GM12878 (cell line): ENCODE measurements at regions not wholly inside any gene's neighbourhood (a gene's known extent, or its start where the extent isn't known, plus 50 kb on each side); places are given as distances from the start of the nearest gene placed in this dataset.

ENCODE experiments used
- ATAC-seq: fragments of 200-7000 bp; cut with Tn5 transposase; 3 replicates; pipeline ENCODE4 v1.9.1; 2020; ENCODE audit warnings: mild to moderate bottlenecking, moderate library complexity
- BruUV-seq: library from RNA; stranded (reverse); fragments of 400-500 nt; replicated peaks from 2 replicates; lab custom pipeline; 2021; lab: Mats Ljungman, UMichigan
- CTCF ChIA-PET: fragments of 300-600 bp; sonication (Branson Sonifier 250); formaldehyde crosslinking; extraction: SDS; loops from one replicate; lab custom pipeline; 2021; ENCODE audit warnings: inconsistent platforms; lab: Yijun Ruan, JAX
- POLR2A ChIA-PET: fragments of 350-600 bp; formaldehyde crosslinking; extraction: SDS; loops from one replicate; lab custom pipeline; 2021; ENCODE audit warnings: inconsistent platforms; lab: Charles Lee
- RAD21 ChIA-PET: fragments of 300-600 bp; sonication (Branson Sonifier 250); formaldehyde crosslinking; loops from one replicate; lab custom pipeline; 2023; ENCODE audit warnings: antibody characterized with exemption; ENCODE audit not compliant: unreplicated experiment; lab: Charles Lee
- SMC1A ChIA-PET: fragments of 300-600 bp; sonication (Branson Sonifier 250); formaldehyde crosslinking; loops from one replicate; lab custom pipeline; 2023; ENCODE audit not compliant: unreplicated experiment, uncharacterized antibody; lab: Charles Lee
- DNase-seq: peaks from one replicate; pipeline ENCODE4 v3.0.0-alpha.2; 2011; ENCODE audit warnings: low read depth, low spot score
- FAIRE-seq: peaks from 3 replicates; lab custom pipeline; 2011; peaks lifted over from hg19 to GRCh38; lab: Jason Lieb, UNC
- H2AFZ ChIP-seq: 2 replicates; pipeline ENCODE4 v1.6.0; 2011; ENCODE audit warnings: low read depth, low read length, control low read depth; ENCODE audit not compliant: control insufficient read depth
- H3K27ac ChIP-seq: 2 replicates; pipeline ENCODE4 v1.5.1; 2011; ENCODE audit warnings: control low read depth; ENCODE audit not compliant: control insufficient read depth, insufficient read depth
- H3K27me3 ChIP-seq, 2 experiments: replicated peaks in 1 of 2; 2 replicates each; pipeline versions ENCODE4 v1.6.0 to v1.6.1; 2011; ENCODE audit warnings: low read length in 1 of 2; ENCODE audit not compliant: control insufficient read depth in 2 of 2, insufficient read depth in 2 of 2
- H3K36me3 ChIP-seq, 2 experiments: 2 replicates each; pipeline ENCODE4 v1.5.1; 2011; ENCODE audit warnings: low read length in 1 of 2; ENCODE audit not compliant: control insufficient read depth in 2 of 2, insufficient read depth in 2 of 2
- H3K4me1 ChIP-seq: 2 replicates; pipeline ENCODE4 v1.6.1; 2011; ENCODE audit warnings: mild to moderate bottlenecking, low read length, moderate library complexity, mixed read lengths; ENCODE audit not compliant: control insufficient read depth, insufficient read depth
- H3K4me2 ChIP-seq: 2 replicates; pipeline ENCODE4 v1.6.0; 2011; ENCODE audit warnings: control low read depth; ENCODE audit not compliant: control insufficient read depth, insufficient read depth
- H3K4me3 ChIP-seq: fragments of 200-600 bp; sonication (generic); 2 replicates; pipeline ENCODE4 v1.5.1; 2016
- H3K79me2 ChIP-seq: 2 replicates; pipeline ENCODE4 v1.6.0; 2011; ENCODE audit warnings: low read length; ENCODE audit not compliant: control insufficient read depth, insufficient read depth
- H3K9ac ChIP-seq: 2 replicates; pipeline ENCODE4 v1.8.0; 2011; ENCODE audit warnings: low read length, control low read depth, mixed read lengths; ENCODE audit not compliant: control insufficient read depth, insufficient read depth
- H3K9me3 ChIP-seq: replicated peaks from 3 replicates; pipeline ENCODE4 v1.5.1; 2011; ENCODE audit warnings: mild to moderate bottlenecking, low read length; ENCODE audit not compliant: control insufficient read depth, insufficient read depth
- H4K20me1 ChIP-seq: 2 replicates; pipeline ENCODE4 v1.6.0; 2011; ENCODE audit not compliant: control insufficient read depth, insufficient read depth
- ASH2L ChIP-seq: fragments of 300-600, 200-600 bp; sonication (generic); IDR thresholded peaks from 2 replicates; pipeline ENCODE4 v1.6.1; 2017; ENCODE audit warnings: low read depth, mild to moderate bottlenecking, borderline replicate concordance
- CEBPB ChIP-seq, 2 experiments: fragments of 150-350 bp in 1 of 2; IDR thresholded peaks; 2 replicates each; pipeline ENCODE4 v1.6.1; 2012 to 2014; ENCODE audit warnings: low read depth in 2 of 2, low read length in 2 of 2, borderline replicate concordance in 1 of 2, inconsistent platforms in 1 of 2
- CHD4 ChIP-seq: fragments of 200-600 bp; sonication (generic); IDR thresholded peaks from 2 replicates; pipeline ENCODE4 v1.6.1; 2016; ENCODE audit warnings: mild to moderate bottlenecking
- EP300 ChIP-seq, 2 experiments: fragments of 150-350 bp in 1 of 2; IDR thresholded peaks; 2 replicates each; pipeline ENCODE4 v1.6.1; 2011 to 2012; ENCODE audit warnings: low read depth in 2 of 2, low read length in 2 of 2, borderline replicate concordance in 1 of 2, improper control_type of control experiment in 1 of 2, inconsistent platforms in 1 of 2; ENCODE audit not compliant: control insufficient read depth in 1 of 2
- GATAD2B ChIP-seq: fragments of 450-650 bp; conservative IDR thresholded peaks from 2 replicates; pipeline ENCODE4 v1.6.1; 2017; ENCODE audit warnings: low read depth, mild to moderate bottlenecking, moderate library complexity
- HCFC1 ChIP-seq: fragments of 150-350 bp; IDR thresholded peaks from 2 replicates; pipeline ENCODE4 v1.6.1; 2014; ENCODE audit warnings: low read length
- IRF4 ChIP-seq: IDR thresholded peaks from 2 replicates; pipeline ENCODE4 v1.6.1; 2011; ENCODE audit warnings: low read depth, low read length
- MYC ChIP-seq: IDR thresholded peaks from 2 replicates; pipeline ENCODE4 v1.6.1; 2011; ENCODE audit warnings: mild to moderate bottlenecking, low read length, moderate library complexity, inconsistent platforms; ENCODE audit not compliant: insufficient read depth, insufficient replicate concordance, insufficient read length, severe bottlenecking
- POLR2AphosphoS2 ChIP-seq: IDR thresholded peaks from 2 replicates; pipeline ENCODE4 v1.6.1; 2011; ENCODE audit warnings: low read depth, mild to moderate bottlenecking, low read length, improper control_type of control experiment, moderate library complexity
- RAD21 ChIP-seq: IDR thresholded peaks from 2 replicates; pipeline ENCODE4 v1.6.1; 2011; ENCODE audit warnings: mild to moderate bottlenecking, low read depth, low read length, moderate library complexity; ENCODE audit not compliant: insufficient read depth
- SP1 ChIP-seq: IDR thresholded peaks from one replicate; pipeline ENCODE4 v1.6.1; 2011; ENCODE audit warnings: low read depth, low read length
- TARDBP ChIP-seq: IDR thresholded peaks from 2 replicates; pipeline ENCODE4 v1.6.1; 2016; ENCODE audit warnings: borderline replicate concordance
- YY1 ChIP-seq: IDR thresholded peaks from 2 replicates; pipeline ENCODE4 v1.6.1; 2011; ENCODE audit warnings: low read depth, mild to moderate bottlenecking, low read length
- ZNF207 ChIP-seq: fragments of 450-650 bp; IDR thresholded peaks from 2 replicates; pipeline ENCODE4 v1.6.1; 2014; ENCODE audit warnings: antibody characterized with exemption, mild to moderate bottlenecking, borderline replicate concordance
- WGBS: methylation state at CpG from one replicate; pipeline ENCODE4 v1.1.6; 2016; ENCODE audit warnings: low lambda C conversion rate; ENCODE audit not compliant: insufficient replicate concordance, insufficient coverage; ENCODE audit errors: missing lambda C conversion rate; 5-methylcytosine and 5-hydroxymethylcytosine counted together
- in situ Hi-C: fragments of 300-500 bp; cut with MboI; formaldehyde crosslinking; loops from 9 replicates; pipeline ENCODE4 v1.14.3; 2018; ENCODE audit warnings: mixed read lengths
- intact Hi-C: fragments of 100-400 bp; cut with micrococcal nuclease; formaldehyde crosslinking; loops from one replicate; pipeline ENCODE4 v1.14.2; 2022; ENCODE audit not compliant: unreplicated experiment
- TF ChIP-seq, protein P1 (sequence below): fragments of 450-650 bp; formaldehyde crosslinking; IDR thresholded peaks from 2 replicates; pipeline ENCODE4 v1.4.0; 2020; ENCODE audit warnings: mild to moderate bottlenecking, moderate library complexity

DNA sequence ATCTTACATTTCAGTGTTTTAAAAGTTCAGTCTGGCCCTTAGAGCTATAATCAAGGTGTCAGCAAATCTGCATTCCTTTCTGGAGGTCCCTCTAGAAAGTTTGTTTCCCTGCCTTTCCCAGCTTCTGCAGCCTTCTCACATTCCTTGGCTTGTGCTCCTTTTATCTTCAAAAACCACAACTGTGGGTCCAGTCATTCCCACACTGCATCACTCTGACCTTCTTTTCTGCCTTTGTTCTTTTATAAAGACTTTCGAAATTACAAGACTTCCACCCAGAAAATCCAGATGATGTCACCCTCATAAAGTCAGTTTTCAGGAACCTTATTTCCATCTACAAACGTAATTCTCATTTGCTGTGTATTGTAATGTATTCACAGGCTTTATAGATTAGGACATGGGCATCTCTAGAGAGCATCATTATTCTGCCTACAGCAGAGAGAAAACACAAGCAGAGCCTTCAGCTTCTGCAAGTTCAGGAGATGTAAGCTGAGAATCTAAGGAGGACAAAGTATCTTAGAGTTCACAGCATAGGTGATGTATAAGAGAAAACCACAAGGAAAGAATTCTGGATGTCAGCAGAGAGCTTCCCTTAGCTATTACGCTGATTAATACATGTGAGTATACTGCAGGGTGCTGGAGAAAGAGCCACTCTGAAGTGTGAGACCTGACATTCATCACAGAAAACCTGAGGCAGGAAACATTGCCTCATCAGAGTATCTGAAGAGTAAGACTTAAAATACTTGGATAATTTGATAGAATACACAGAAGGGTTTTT lies 1100.2 kb downstream of the CBLN2 start:
- DNase-seq: no peak
- H3K36me3 ChIP-seq: no peaks in the 10 kb centered on the region
- H3K4me1 ChIP-seq: no peaks in the 10 kb centered on the region
- 0% methylated on average over 3 of the region's 3 CpGs for WGBS
- TF ChIP-seq ASH2L: no peak
- TF ChIP-seq RAD21: no peak
- no peak for TF ChIP-seq EP300 (IDR thresholded peaks at IDR 0.05; ENCODE audit: borderline replicate concordance in 1 of 2, control insufficient read depth in 1 of 2, low read depth in 2 of 2, low read length in 2 of 2)
- no peak for TF ChIP-seq HCFC1
- TF ChIP-seq MYC: no peak
- FAIRE-seq: no peak
- H3K27me3 ChIP-seq: no peaks in the 10 kb centered on the region
- intact Hi-C loops (no loop called here), in situ Hi-C loops (no loop called here)
- BruUV-seq: no TSS peak
- no peak overlapping the region for H3K9ac ChIP-seq
- no peak overlapping the region for H3K4me3 ChIP-seq
- RAD21 ChIA-PET: no interaction called here
- H3K79me2 ChIP-seq: no peaks in the 10 kb centered on the region
- H4K20me1 ChIP-seq: no peaks in the 10 kb centered on the region
- no peak overlapping the region for H3K4me2 ChIP-seq
- no peak overlapping the region for H3K27ac ChIP-seq
- POLR2A ChIA-PET: no interaction called here
- no peaks in the 10 kb centered on the region for H3K9me3 ChIP-seq
- no peak for ATAC-seq
- CTCF ChIA-PET: no interaction called here
- no peak overlapping the region for H2AFZ ChIP-seq
- SMC1A ChIA-PET: no interaction called here

DNA sequence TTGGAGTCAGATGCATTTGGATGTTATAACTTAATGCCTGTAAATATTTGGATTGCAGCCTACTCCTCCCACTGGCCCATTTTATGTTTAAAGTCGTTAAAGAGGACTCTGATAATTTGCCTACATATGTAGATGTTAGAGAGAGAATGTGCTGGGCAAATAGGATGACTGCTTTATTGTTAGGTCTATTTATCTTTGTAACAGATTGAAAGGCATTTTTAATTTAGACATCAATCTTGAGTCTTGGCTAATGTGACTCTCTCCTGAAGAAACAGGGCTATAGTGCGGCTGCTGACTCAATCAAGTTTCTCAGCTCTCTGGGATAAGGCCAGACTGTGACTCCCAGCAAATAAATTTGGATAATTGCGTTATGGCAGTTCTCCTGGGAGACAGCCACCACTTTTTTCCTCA lies 1101.4 kb downstream of the CBLN2 start:
- Histone ChIP-seq H3K27me3 (no peaks in the 10 kb centered on the region), H3K36me3 (no peaks in the 10 kb centered on the region), H3K4me3 (no peak overlapping the region), H4K20me1 (no peaks in the 10 kb centered on the region), H3K9me3 (no peaks in the 10 kb centered on the region), H2AFZ (no peak overlapping the region), H3K9ac (no peak overlapping the region), H3K4me2 (no peak overlapping the region), H3K4me1 (no peaks in the 10 kb centered on the region), H3K27ac (no peak overlapping the region), H3K79me2 (no peaks in the 10 kb centered on the region)
- intact Hi-C loops: no loop called here
- CTCF ChIA-PET: no interaction called here
- FAIRE-seq: no peak
- 3% methylated on average over 3 of the region's 3 CpGs for WGBS
- ATAC-seq: no peak
- DNase-seq: no peak
- in situ Hi-C loops: no loop called here
- RAD21 ChIA-PET: no interaction called here
- BruUV-seq: no TSS peak
- SMC1A ChIA-PET: no interaction called here
- POLR2A ChIA-PET: no interaction called here
- no peak for TF ChIP-seq YY1
- no peak for TF ChIP-seq SP1
- TF ChIP-seq CEBPB (IDR thresholded peaks at IDR 0.05; ENCODE audit: borderline replicate concordance in 1 of 2, low read depth in 2 of 2, low read length in 2 of 2): no peak
- no peak for TF ChIP-seq IRF4
- no peak for TF ChIP-seq TARDBP
- TF ChIP-seq, protein P1, sequence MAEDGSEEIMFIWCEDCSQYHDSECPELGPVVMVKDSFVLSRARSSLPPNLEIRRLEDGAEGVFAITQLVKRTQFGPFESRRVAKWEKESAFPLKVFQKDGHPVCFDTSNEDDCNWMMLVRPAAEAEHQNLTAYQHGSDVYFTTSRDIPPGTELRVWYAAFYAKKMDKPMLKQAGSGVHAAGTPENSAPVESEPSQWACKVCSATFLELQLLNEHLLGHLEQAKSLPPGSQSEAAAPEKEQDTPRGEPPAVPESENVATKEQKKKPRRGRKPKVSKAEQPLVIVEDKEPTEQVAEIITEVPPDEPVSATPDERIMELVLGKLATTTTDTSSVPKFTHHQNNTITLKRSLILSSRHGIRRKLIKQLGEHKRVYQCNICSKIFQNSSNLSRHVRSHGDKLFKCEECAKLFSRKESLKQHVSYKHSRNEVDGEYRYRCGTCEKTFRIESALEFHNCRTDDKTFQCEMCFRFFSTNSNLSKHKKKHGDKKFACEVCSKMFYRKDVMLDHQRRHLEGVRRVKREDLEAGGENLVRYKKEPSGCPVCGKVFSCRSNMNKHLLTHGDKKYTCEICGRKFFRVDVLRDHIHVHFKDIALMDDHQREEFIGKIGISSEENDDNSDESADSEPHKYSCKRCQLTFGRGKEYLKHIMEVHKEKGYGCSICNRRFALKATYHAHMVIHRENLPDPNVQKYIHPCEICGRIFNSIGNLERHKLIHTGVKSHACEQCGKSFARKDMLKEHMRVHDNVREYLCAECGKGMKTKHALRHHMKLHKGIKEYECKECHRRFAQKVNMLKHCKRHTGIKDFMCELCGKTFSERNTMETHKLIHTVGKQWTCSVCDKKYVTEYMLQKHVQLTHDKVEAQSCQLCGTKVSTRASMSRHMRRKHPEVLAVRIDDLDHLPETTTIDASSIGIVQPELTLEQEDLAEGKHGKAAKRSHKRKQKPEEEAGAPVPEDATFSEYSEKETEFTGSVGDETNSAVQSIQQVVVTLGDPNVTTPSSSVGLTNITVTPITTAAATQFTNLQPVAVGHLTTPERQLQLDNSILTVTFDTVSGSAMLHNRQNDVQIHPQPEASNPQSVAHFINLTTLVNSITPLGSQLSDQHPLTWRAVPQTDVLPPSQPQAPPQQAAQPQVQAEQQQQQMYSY (CRISPR knock-in tag): no peak
- TF ChIP-seq GATAD2B: no peak
- no peak for TF ChIP-seq POLR2AphosphoS2
- no peak for TF ChIP-seq CHD4
- TF ChIP-seq ZNF207: no peak
